Smooth muscle cell (in vitro differentiated cells): ENCODE measurements at regions not wholly inside any gene's neighbourhood (a gene's known extent, or its start where the extent isn't known, plus 50 kb on each side); places are given as distances from the start of the nearest gene placed in this dataset.

ENCODE experiments used
- DNase-seq: peaks from one replicate; lab custom pipeline; 2025; ENCODE audit not compliant: unreplicated experiment; lab: John Stamatoyannopoulos, UW
- H2AFZ ChIP-seq: fragments of 200-600 bp; sonication (generic); 2 replicates; pipeline ENCODE4 v1.6.0; 2016; ENCODE audit warnings: antibody characterized with exemption, low read depth, mild to moderate bottlenecking
- H3F3A ChIP-seq: fragments of 200-600 bp; sonication (generic); 2 replicates; pipeline ENCODE4 v1.6.0; 2017; ENCODE audit warnings: antibody characterized with exemption, low read depth
- H3K27ac ChIP-seq: fragments of 200-600 bp; sonication (generic); 2 replicates; pipeline ENCODE4 v1.5.1; 2016; ENCODE audit warnings: low read depth, mild to moderate bottlenecking
- H3K27me3 ChIP-seq: fragments of 200-600 bp; sonication (generic); 2 replicates; pipeline ENCODE4 v1.6.1; 2016; ENCODE audit warnings: low read depth, mild to moderate bottlenecking
- H3K36me3 ChIP-seq: fragments of 200-600 bp; sonication (generic); 2 replicates; pipeline ENCODE4 v1.5.1; 2016; ENCODE audit warnings: low read depth
- H3K4me1 ChIP-seq: fragments of 200-600 bp; sonication (generic); 2 replicates; pipeline ENCODE4 v1.5.1; 2016; ENCODE audit warnings: low read depth
- H3K4me2 ChIP-seq: fragments of 200-600 bp; sonication (generic); 2 replicates; pipeline ENCODE4 v1.6.0; 2016; ENCODE audit warnings: mild to moderate bottlenecking
- H3K4me3 ChIP-seq: fragments of 200-600 bp; sonication (generic); 2 replicates; pipeline ENCODE4 v1.5.1; 2016; ENCODE audit warnings: mild to moderate bottlenecking
- H3K79me2 ChIP-seq: fragments of 200-600 bp; sonication (generic); 2 replicates; pipeline ENCODE4 v1.6.0; 2016; ENCODE audit warnings: low read depth, mild to moderate bottlenecking
- H3K9ac ChIP-seq: fragments of 200-600 bp; sonication (generic); 2 replicates; pipeline ENCODE4 v1.6.0; 2016; ENCODE audit warnings: low read depth
- H3K9me3 ChIP-seq: fragments of 200-600 bp; sonication (generic); replicated peaks from 2 replicates; pipeline ENCODE4 v1.5.1; 2016; ENCODE audit warnings: low read depth
- H4K20me1 ChIP-seq: fragments of 200-600 bp; sonication (generic); 2 replicates; pipeline ENCODE4 v1.6.0; 2016; ENCODE audit warnings: low read depth
- WGBS: methylation state at CpG from one replicate; pipeline ENCODE4 v1.1.7; 2016; ENCODE audit warnings: low lambda C conversion rate; 5-methylcytosine and 5-hydroxymethylcytosine counted together
- TF ChIP-seq, protein P1 (sequence below): fragments of 200-600 bp; sonication (generic); IDR thresholded peaks from 2 replicates; pipeline ENCODE4 v1.5.1; 2017; ENCODE audit warnings: borderline replicate concordance, mild to moderate bottlenecking, antibody characterized with exemption; ENCODE audit not compliant: insufficient read depth, poor library complexity, severe bottlenecking

DNA sequence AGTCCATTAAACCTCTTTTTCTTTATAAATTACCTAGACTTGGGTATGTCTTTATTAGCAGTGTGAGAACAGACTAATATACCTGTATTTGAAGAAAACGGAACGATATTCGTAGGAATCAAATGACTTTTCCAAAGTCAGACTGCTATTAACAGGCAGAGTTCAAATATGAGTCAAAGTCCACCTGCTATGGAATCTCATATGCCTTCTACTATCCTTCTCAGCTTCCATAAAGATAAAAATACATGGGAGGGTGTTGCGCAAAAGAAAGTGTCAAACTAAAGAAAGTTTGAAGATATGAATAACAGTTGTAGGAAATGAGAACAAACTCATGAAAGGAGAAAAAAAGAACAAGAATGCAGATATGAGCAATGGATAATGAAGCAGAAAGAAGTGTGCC, 704.6 kb downstream of the EFNB2 start:
- Histone ChIP-seq H3K4me3 (no peak overlapping the region), H3K27ac (no peak overlapping the region), H3K79me2 (no peaks in the 10 kb centered on the region), H3K4me2 (no peak overlapping the region), H3K9ac (no peak overlapping the region), H3K4me1 (no peaks in the 10 kb centered on the region), H3K9me3 (no peaks in the 10 kb centered on the region), H3K27me3 (no peaks in the 10 kb centered on the region), H3K36me3 (no peaks in the 10 kb centered on the region), H2AFZ (no peak overlapping the region), H4K20me1 (no peaks in the 10 kb centered on the region), H3F3A (no peaks in the 10 kb centered on the region)
- WGBS, result 51% methylated on average over 4 of the region's 4 CpGs
- TF ChIP-seq, protein P1, sequence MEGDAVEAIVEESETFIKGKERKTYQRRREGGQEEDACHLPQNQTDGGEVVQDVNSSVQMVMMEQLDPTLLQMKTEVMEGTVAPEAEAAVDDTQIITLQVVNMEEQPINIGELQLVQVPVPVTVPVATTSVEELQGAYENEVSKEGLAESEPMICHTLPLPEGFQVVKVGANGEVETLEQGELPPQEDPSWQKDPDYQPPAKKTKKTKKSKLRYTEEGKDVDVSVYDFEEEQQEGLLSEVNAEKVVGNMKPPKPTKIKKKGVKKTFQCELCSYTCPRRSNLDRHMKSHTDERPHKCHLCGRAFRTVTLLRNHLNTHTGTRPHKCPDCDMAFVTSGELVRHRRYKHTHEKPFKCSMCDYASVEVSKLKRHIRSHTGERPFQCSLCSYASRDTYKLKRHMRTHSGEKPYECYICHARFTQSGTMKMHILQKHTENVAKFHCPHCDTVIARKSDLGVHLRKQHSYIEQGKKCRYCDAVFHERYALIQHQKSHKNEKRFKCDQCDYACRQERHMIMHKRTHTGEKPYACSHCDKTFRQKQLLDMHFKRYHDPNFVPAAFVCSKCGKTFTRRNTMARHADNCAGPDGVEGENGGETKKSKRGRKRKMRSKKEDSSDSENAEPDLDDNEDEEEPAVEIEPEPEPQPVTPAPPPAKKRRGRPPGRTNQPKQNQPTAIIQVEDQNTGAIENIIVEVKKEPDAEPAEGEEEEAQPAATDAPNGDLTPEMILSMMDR, result no peak
- DNase-seq, result no peak

DNA sequence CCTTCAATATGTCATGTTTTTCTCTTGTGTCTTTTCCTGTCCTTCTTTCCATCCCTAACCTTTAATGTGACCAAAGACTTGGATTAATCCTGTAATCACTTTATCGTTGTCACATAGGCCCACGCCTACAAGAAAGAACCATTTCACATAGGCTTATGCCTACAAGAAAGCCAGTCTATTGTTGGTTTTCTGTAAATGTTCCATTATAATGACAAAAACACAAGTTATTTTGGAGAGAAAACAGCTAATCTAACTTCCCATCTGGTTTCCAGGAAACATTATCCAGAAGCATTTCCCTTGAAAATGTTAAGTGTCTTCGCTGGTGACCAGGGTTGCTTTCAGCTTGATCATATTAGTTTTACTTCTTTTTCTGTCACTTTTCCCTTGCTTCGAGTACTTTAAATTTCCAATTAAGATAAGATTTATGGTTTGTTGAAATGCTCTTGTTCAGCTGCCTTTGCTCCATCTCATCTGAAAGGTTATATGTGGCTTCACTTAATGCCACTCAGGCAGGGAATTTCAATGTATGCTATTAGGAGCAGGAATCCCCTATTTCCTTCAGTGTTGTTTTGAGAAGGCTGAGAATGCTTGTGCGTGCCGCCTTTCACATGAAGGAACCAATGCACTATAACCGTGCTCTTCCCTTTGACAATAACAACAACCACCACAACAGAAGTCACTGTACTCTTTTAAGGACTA, 708.2 kb downstream of the EFNB2 start:
- TF ChIP-seq, protein P1, result no peak
- H3K9ac ChIP-seq, result no peak overlapping the region
- H3K4me3 ChIP-seq, result no peak overlapping the region
- DNase-seq, result no peak
- H3F3A ChIP-seq, result no peaks in the 10 kb centered on the region
- H3K4me1 ChIP-seq, result no peaks in the 10 kb centered on the region
- no peaks in the 10 kb centered on the region for H3K27me3 ChIP-seq
- H3K9me3 ChIP-seq, result no peaks in the 10 kb centered on the region
- H3K79me2 ChIP-seq, result no peaks in the 10 kb centered on the region
- no peaks in the 10 kb centered on the region for H4K20me1 ChIP-seq
- H3K36me3 ChIP-seq, result no peaks in the 10 kb centered on the region
- WGBS, result 68% methylated on average over 7 of the region's 7 CpGs
- H3K4me2 ChIP-seq, result no peak overlapping the region
- H2AFZ ChIP-seq, result peak overlapping the region; percentile 35
- no peak overlapping the region for H3K27ac ChIP-seq

DNA sequence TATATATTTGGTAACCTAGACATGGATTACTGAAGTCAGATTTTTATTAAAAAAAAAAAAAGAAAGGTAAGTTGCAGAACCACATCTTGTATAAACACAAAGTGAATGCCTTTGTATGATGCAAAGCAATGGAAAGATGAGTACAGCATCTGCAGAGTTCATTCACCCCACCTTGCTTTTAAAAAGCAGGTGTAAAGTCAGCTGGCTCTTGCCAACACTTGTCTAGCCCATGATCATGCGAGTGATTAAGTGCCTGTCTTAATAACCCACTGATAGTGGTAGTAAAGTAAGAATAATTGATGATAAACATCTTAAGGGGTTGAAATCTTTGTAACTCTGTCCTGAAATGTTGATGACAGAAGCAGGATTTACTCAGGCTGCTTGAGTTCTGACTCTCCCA, 710.4 kb downstream of the EFNB2 start:
- DNase-seq, result no peak
- WGBS, result 64% methylated on average over 1 of the region's 1 CpG
- H3K4me3 ChIP-seq, result no peak overlapping the region
- no peak overlapping the region for H3K27ac ChIP-seq
- no peaks in the 10 kb centered on the region for H4K20me1 ChIP-seq
- no peaks in the 10 kb centered on the region for H3F3A ChIP-seq
- no peaks in the 10 kb centered on the region for H3K36me3 ChIP-seq
- H3K9me3 ChIP-seq, result no peaks in the 10 kb centered on the region
- H3K27me3 ChIP-seq, result no peaks in the 10 kb centered on the region
- TF ChIP-seq, protein P1, result no peak
- no peak overlapping the region for H3K4me2 ChIP-seq
- no peak overlapping the region for H2AFZ ChIP-seq
- H3K79me2 ChIP-seq, result no peaks in the 10 kb centered on the region
- H3K9ac ChIP-seq, result no peak overlapping the region
- H3K4me1 ChIP-seq, result no peaks in the 10 kb centered on the region

GRCh38 chr13:105821337-105821736, 714.1 kb downstream of the EFNB2 start:
- TF ChIP-seq, protein P1, result no peak
- H3K4me1 ChIP-seq, result no peaks in the 10 kb centered on the region
- H3K79me2 ChIP-seq, result no peaks in the 10 kb centered on the region
- no peak for DNase-seq
- H2AFZ ChIP-seq, result no peak overlapping the region
- H3K27ac ChIP-seq, result no peak overlapping the region
- H3K4me2 ChIP-seq, result no peak overlapping the region
- H4K20me1 ChIP-seq, result no peaks in the 10 kb centered on the region
- H3K9ac ChIP-seq, result no peak overlapping the region
- H3K9me3 ChIP-seq, result no peaks in the 10 kb centered on the region
- H3K27me3 ChIP-seq, result no peaks in the 10 kb centered on the region
- no peak overlapping the region for H3K4me3 ChIP-seq
- WGBS, result 89% methylated on average over 2 of the region's 2 CpGs
- no peaks in the 10 kb centered on the region for H3F3A ChIP-seq
- no peaks in the 10 kb centered on the region for H3K36me3 ChIP-seq
